H1 (cell line): ENCODE measurements at regions not wholly inside any gene's neighbourhood (a gene's known extent, or its start where the extent isn't known, plus 50 kb on each side); places are given as distances from the start of the nearest gene placed in this dataset.

Experiments used
- CTCF ChIA-PET: fragments of 300-600 bp; sonication (Branson Sonifier 250); formaldehyde crosslinking; loops from one replicate; lab custom pipeline; 2021; ENCODE audit not compliant: partially characterized antibody; lab: Charles Lee
- POLR2A ChIA-PET: fragments of 300-600 bp; sonication (Branson Sonifier 250); formaldehyde crosslinking; loops from one replicate; lab custom pipeline; 2021; ENCODE audit warnings: inconsistent platforms; ENCODE audit not compliant: partially characterized antibody; lab: Charles Lee
- DNase-seq, 2 experiments: peaks; one replicate each; pipeline versions ENCODE4 v3.0.0 to v3.0.0-alpha.2; 2010 to 2022; ENCODE audit warnings: low spot score in 2 of 2, low read depth in 1 of 2, mixed read lengths in 1 of 2
- FAIRE-seq: peaks from 2 replicates; lab custom pipeline; 2011; peaks lifted over from hg19 to GRCh38; lab: Jason Lieb, UNC
- H2AFZ ChIP-seq: 2 replicates; pipeline ENCODE4 v1.8.1; 2012; ENCODE audit warnings: low read length, inconsistent platforms
- H2AK5ac ChIP-seq: 2 replicates; pipeline ENCODE4 v1.6.1; 2013; ENCODE audit warnings: low read depth, low read length
- H2BK120ac ChIP-seq: replicated peaks from 2 replicates; pipeline ENCODE3; 2013; ENCODE audit warnings: low read depth, low read length, inconsistent platforms
- H2BK12ac ChIP-seq: 2 replicates; pipeline ENCODE4 v1.6.1; 2013; ENCODE audit warnings: low read depth, low read length
- H2BK15ac ChIP-seq: 2 replicates; pipeline ENCODE4 v1.6.1; 2013; ENCODE audit warnings: low read length
- H2BK20ac ChIP-seq: 2 replicates; pipeline ENCODE4 v1.6.1; 2013; ENCODE audit warnings: low read length
- H2BK5ac ChIP-seq: 2 replicates; pipeline ENCODE4 v1.6.1; 2013; ENCODE audit warnings: low read depth, low read length
- H3K14ac ChIP-seq: 2 replicates; pipeline ENCODE4 v1.6.1; 2013; ENCODE audit warnings: inconsistent platforms; ENCODE audit not compliant: insufficient read length
- H3K18ac ChIP-seq: 2 replicates; pipeline ENCODE4 v1.6.1; 2013; ENCODE audit warnings: low read length; ENCODE audit errors: extremely low read depth
- H3K23ac ChIP-seq: 2 replicates; pipeline ENCODE4 v1.6.1; 2013; ENCODE audit warnings: inconsistent platforms; ENCODE audit not compliant: insufficient read length
- H3K23me2 ChIP-seq: 2 replicates; pipeline ENCODE4 v1.6.1; 2013; ENCODE audit warnings: low read depth, low read length
- H3K27ac ChIP-seq: 2 replicates; pipeline ENCODE4 v1.6.1; 2011; ENCODE audit warnings: low read depth, low read length, inconsistent platforms
- H3K27me3 ChIP-seq, 4 experiments: replicated peaks in 1 of 4; 1 replicate in 1 of 4; 2 replicates in 3 of 4; pipeline versions ENCODE4 v1.6.1 to v1.8.1; 2011 to 2013; ENCODE audit warnings: low read length in 3 of 4, mild to moderate bottlenecking in 3 of 4, inconsistent platforms in 2 of 4, mixed read lengths in 2 of 4, moderate library complexity in 1 of 4; ENCODE audit not compliant: control insufficient read depth in 3 of 4, insufficient read depth in 3 of 4; ENCODE audit errors: extremely low read depth in 1 of 4
- H3K36me3 ChIP-seq, 4 experiments: 2 replicates each; pipeline versions ENCODE4 v1.6.1 to v1.8.1; 2011 to 2013; ENCODE audit warnings: mild to moderate bottlenecking in 4 of 4, low read length in 3 of 4, moderate library complexity in 2 of 4, control low read depth in 1 of 4, inconsistent platforms in 1 of 4; ENCODE audit not compliant: insufficient read depth in 4 of 4, control insufficient read depth in 2 of 4
- H3K4ac ChIP-seq: replicated peaks from 2 replicates; pipeline ENCODE3; 2013; ENCODE audit warnings: low read length, low read depth, mixed read lengths, inconsistent platforms; ENCODE audit not compliant: insufficient read length
- H3K4me1 ChIP-seq, 4 experiments: replicated peaks in 1 of 4; 1 replicate in 1 of 4; 2 replicates in 3 of 4; pipeline versions ENCODE4 v1.6.1 to v1.8.1; 2011 to 2013; ENCODE audit warnings: low read length in 3 of 4, inconsistent platforms in 2 of 4, mixed read lengths in 1 of 4; ENCODE audit not compliant: insufficient read depth in 4 of 4, control insufficient read depth in 3 of 4
- H3K4me2 ChIP-seq, 2 experiments: 2 replicates each; pipeline versions ENCODE4 v1.6.1 to v1.8.1; 2011 to 2013; ENCODE audit warnings: low read depth in 2 of 2, low read length in 2 of 2, control low read depth in 1 of 2, inconsistent platforms in 1 of 2, mild to moderate bottlenecking in 1 of 2; ENCODE audit not compliant: insufficient read depth in 1 of 2
- H3K4me3 ChIP-seq, 4 experiments: fragments of 200-600, 300-600 bp in 1 of 4; sonication (generic), shearing (Covaris generic), sonication (Bioruptor Twin) in 1 of 4; 2 replicates each; pipeline versions ENCODE4 v1.5.1 to v1.8.1; 2011 to 2016; ENCODE audit warnings: low read length in 4 of 4, low read depth in 3 of 4, control low read depth in 2 of 4, inconsistent platforms in 2 of 4, mild to moderate bottlenecking in 2 of 4, mixed read lengths in 1 of 4, moderate library complexity in 1 of 4; ENCODE audit not compliant: insufficient read depth in 2 of 4; ENCODE audit errors: extremely low read depth in 1 of 4
- H3K56ac ChIP-seq: replicated peaks from 2 replicates; pipeline ENCODE3; 2013; ENCODE audit warnings: low read depth, mild to moderate bottlenecking, mixed read lengths, low read length, inconsistent platforms; ENCODE audit not compliant: insufficient read length
- H3K79me1 ChIP-seq: 2 replicates; pipeline ENCODE4 v1.6.1; 2013; ENCODE audit warnings: low read depth, low read length, control low read depth
- H3K79me2 ChIP-seq, 2 experiments: 2 replicates each; pipeline versions ENCODE4 v1.6.1 to v1.8.1; 2012 to 2013; ENCODE audit warnings: low read length in 2 of 2, mild to moderate bottlenecking in 2 of 2, inconsistent platforms in 1 of 2; ENCODE audit not compliant: insufficient read depth in 2 of 2, control insufficient read depth in 1 of 2
- H3K9ac ChIP-seq, 4 experiments: replicated peaks in 1 of 4; 1 replicate in 1 of 4; 2 replicates in 3 of 4; pipeline versions ENCODE4 v1.6.1 to v1.8.1; 2011 to 2013; ENCODE audit warnings: low read depth in 3 of 4, low read length in 3 of 4, control low read depth in 2 of 4, mild to moderate bottlenecking in 2 of 4, moderate library complexity in 2 of 4, inconsistent platforms in 1 of 4; ENCODE audit errors: extremely low read depth in 1 of 4
- H3K9me3 ChIP-seq, 2 experiments: 2 replicates each; pipeline versions ENCODE4 v1.6.1 to v1.8.1; 2012 to 2013; ENCODE audit warnings: mild to moderate bottlenecking in 2 of 2, moderate library complexity in 2 of 2, control low read depth in 1 of 2, inconsistent platforms in 1 of 2, low read depth in 1 of 2, low read length in 1 of 2, mixed read lengths in 1 of 2; ENCODE audit not compliant: insufficient read depth in 2 of 2
- H4K20me1 ChIP-seq, 2 experiments: replicated peaks in 1 of 2; 2 replicates each; pipeline versions ENCODE3 to v1.8.1; 2011 to 2013; ENCODE audit warnings: inconsistent platforms in 2 of 2, low read length in 2 of 2, mild to moderate bottlenecking in 1 of 2; ENCODE audit not compliant: insufficient read depth in 2 of 2, control insufficient read depth in 1 of 2
- H4K5ac ChIP-seq: 2 replicates; pipeline ENCODE4 v1.6.1; 2013; ENCODE audit warnings: low read length, low read depth, mixed read lengths, inconsistent platforms; ENCODE audit not compliant: insufficient read length
- H4K8ac ChIP-seq: 2 replicates; pipeline ENCODE4 v1.8.0; 2013; ENCODE audit warnings: mild to moderate bottlenecking, moderate library complexity, low read length, inconsistent platforms; ENCODE audit not compliant: insufficient read depth; ENCODE audit errors: extremely low read depth
- H4K91ac ChIP-seq: replicated peaks from 2 replicates; pipeline ENCODE3; 2013; ENCODE audit warnings: low read length, mixed read lengths, inconsistent platforms; ENCODE audit not compliant: insufficient read length
- ASH2L ChIP-seq: fragments of 200-600, 300-600 bp; sonication (generic); IDR thresholded peaks from one replicate; pipeline ENCODE4 v1.7.1; 2017; ENCODE audit warnings: low read length
- BCL11A ChIP-seq, 2 experiments: IDR thresholded peaks; one replicate each; pipeline ENCODE4 v1.6.1; 2011; ENCODE audit warnings: low read depth in 2 of 2, low read length in 2 of 2, mild to moderate bottlenecking in 2 of 2
- CEBPB ChIP-seq: IDR thresholded peaks from 2 replicates; pipeline ENCODE4 v1.6.1; 2012; ENCODE audit warnings: low read depth, low read length
- CREB1 ChIP-seq: IDR thresholded peaks from 2 replicates; pipeline ENCODE4 v1.6.1; 2012; ENCODE audit warnings: inconsistent platforms
- EGR1 ChIP-seq: IDR thresholded peaks from 2 replicates; pipeline ENCODE4 v1.6.1; 2011; ENCODE audit warnings: low read depth, low read length, borderline replicate concordance
- JUND ChIP-seq: IDR thresholded peaks from 2 replicates; pipeline ENCODE4 v1.6.1; 2011; ENCODE audit warnings: mild to moderate bottlenecking, improper control_type of control experiment, low read length
- POLR2AphosphoS5 ChIP-seq: IDR thresholded peaks from 2 replicates; pipeline ENCODE4 v1.6.1; 2011; ENCODE audit warnings: low read depth, low read length
- RBBP5 ChIP-seq: IDR thresholded peaks from 2 replicates; pipeline ENCODE4 v1.7.1; 2012; ENCODE audit warnings: low read depth, mild to moderate bottlenecking, inconsistent platforms, low read length, moderate library complexity, borderline replicate concordance
- SAP30 ChIP-seq: fragments of 300-600 bp; sonication (generic); IDR thresholded peaks from 2 replicates; pipeline ENCODE4 v1.7.1; 2012; ENCODE audit warnings: low read length, moderate library complexity, mild to moderate bottlenecking, inconsistent platforms; ENCODE audit not compliant: insufficient read depth, insufficient replicate concordance
- SIN3A ChIP-seq, 2 experiments: IDR thresholded peaks in 1 of 2; conservative IDR thresholded peaks in 1 of 2; 2 replicates each; pipeline ENCODE4 v1.6.1; 2011 to 2012; ENCODE audit warnings: low read length in 2 of 2, improper control_type of control experiment in 1 of 2, low read depth in 1 of 2, mild to moderate bottlenecking in 1 of 2
- SP2 ChIP-seq: IDR thresholded peaks from 2 replicates; pipeline ENCODE4 v1.6.1; 2012; ENCODE audit warnings: mild to moderate bottlenecking, low read length, inconsistent platforms
- SP4 ChIP-seq: IDR thresholded peaks from 2 replicates; pipeline ENCODE4 v1.6.1; 2012; ENCODE audit warnings: low read length, inconsistent platforms
- TBP ChIP-seq: IDR thresholded peaks from 2 replicates; pipeline ENCODE4 v1.6.1; 2011; ENCODE audit warnings: low read depth, low read length, improper control_type of control experiment
- WGBS, 2 experiments: shearing (Covaris generic) in 1 of 2; methylation state at CpG; one replicate each; pipeline versions ENCODE4 v1.1.6 to v1.1.7; 2013 to 2015; ENCODE audit warnings: low lambda C conversion rate in 2 of 2, mixed read lengths in 2 of 2, inconsistent platforms in 1 of 2, low coverage in 1 of 2, missing lambda C conversion rate in 1 of 2; ENCODE audit not compliant: insufficient replicate concordance in 2 of 2, insufficient coverage in 1 of 2, insufficient read length in 1 of 2; ENCODE audit errors: extremely low coverage in 1 of 2, missing lambda C conversion rate in 1 of 2; 5-methylcytosine and 5-hydroxymethylcytosine counted together
- TF ChIP-seq, protein P1 (sequence below): IDR thresholded peaks from 2 replicates; pipeline ENCODE4 v1.6.1; 2012; ENCODE audit warnings: inconsistent platforms

- no peak overlapping the region for H3K9ac ChIP-seq
- no peak overlapping the region for H4K91ac ChIP-seq
- no peak overlapping the region for H2BK120ac ChIP-seq
- H3K23ac ChIP-seq = no peak overlapping the region
- no peak overlapping the region for H2BK12ac ChIP-seq
- no peak overlapping the region for H3K4ac ChIP-seq
- no peak for TF ChIP-seq TBP
- TF ChIP-seq CREB1 = no peak
- TF ChIP-seq CEBPB = no peak
- TF ChIP-seq BCL11A (IDR thresholded peaks at IDR 0.05; ENCODE audit: low read depth in 2 of 2, low read length in 2 of 2) = no peak
- TF ChIP-seq, protein P1, sequence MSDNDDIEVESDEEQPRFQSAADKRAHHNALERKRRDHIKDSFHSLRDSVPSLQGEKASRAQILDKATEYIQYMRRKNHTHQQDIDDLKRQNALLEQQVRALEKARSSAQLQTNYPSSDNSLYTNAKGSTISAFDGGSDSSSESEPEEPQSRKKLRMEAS = no peak
- no peak for TF ChIP-seq POLR2AphosphoS5
- TF ChIP-seq SIN3A (conservative IDR thresholded peaks at IDR 0.05 in 1 of 2, IDR thresholded peaks at IDR 0.05 in 1 of 2; ENCODE audit: low read depth in 1 of 2, low read length in 2 of 2) = no peak
- TF ChIP-seq JUND = no peak
- no peak for TF ChIP-seq RBBP5
- TF ChIP-seq EGR1 = no peak
- no peak for TF ChIP-seq SP2
- no peak for TF ChIP-seq SP4
- TF ChIP-seq SAP30 = no peak
- no peak for TF ChIP-seq ASH2L
- H3K27me3 ChIP-seq = no peaks in the 10 kb centered on the region
- no peak overlapping the region for H3K18ac ChIP-seq
- 0 out of 2 replicates have a peak overlapping the region, but pooled peaks have one; percentile 26 for H2AK5ac ChIP-seq
- H3K4me3 ChIP-seq = no peak overlapping the region
- H3K36me3 ChIP-seq = no peaks in the 10 kb centered on the region; a peak in 1 of 8 replicates
- no peak overlapping the region for H2BK15ac ChIP-seq
- H2BK5ac ChIP-seq = no peak overlapping the region
- H4K5ac ChIP-seq = no peak overlapping the region
- DNase-seq (no peak), FAIRE-seq (no peak)
- no peaks in the 10 kb centered on the region for H3K79me1 ChIP-seq
- no peak overlapping the region for H2AFZ ChIP-seq
- 0 out of 2 replicates have a peak overlapping the region, but pooled peaks have one; percentile 43 for H2BK20ac ChIP-seq
- WGBS, 2 experiments = 89% methylated on average over 4 of the region's 4 CpGs; no CpG with 5 or more reads in 1 of the 2 experiments
- H3K14ac ChIP-seq = no peak overlapping the region
- CTCF ChIA-PET = interaction anchor here (0.6 kb wide), 1 partner anchor 14 kb away, joined by 4 read pairs; no protein-coding TSS in a partner anchor
- no peak overlapping the region for H3K4me2 ChIP-seq
- H3K4me1 ChIP-seq = peaks cover 0 to 4% (median 0%) of the 10 kb centered on the region in 4 experiments; a peak in 2 of 7 replicates
- H4K20me1 ChIP-seq = no peaks in the 10 kb centered on the region
- H3K9me3 ChIP-seq = no peaks in the 10 kb centered on the region
- no peak overlapping the region for H4K8ac ChIP-seq
- no peak overlapping the region for H3K56ac ChIP-seq
- no peak overlapping the region for H3K27ac ChIP-seq
- no peaks in the 10 kb centered on the region for H3K23me2 ChIP-seq
- POLR2A ChIA-PET = no interaction called here
- no peaks in the 10 kb centered on the region for H3K79me2 ChIP-seq
Measured at GRCh38 chr14:97395068-97395467, 597.9 kb downstream of the VRK1 start.
